Activated CD4-positive, alpha-beta T cell treated with anti-CD3 and anti-CD28 coated beads, Interleukin-10, Interleukin-2, amounts not matched to agents 100 ng/mL and 50 ng/mL, durations not matched to agents 16 hours and 8 hours (primary cell): ENCODE measurements at regions not wholly inside any gene's neighbourhood (a gene's known extent, or its start where the extent isn't known, plus 50 kb on each side); places are given as distances from the start of the nearest gene placed in this dataset.

ENCODE experiments used
- DNase-seq: peaks from one replicate; pipeline ENCODE4 v3.0.0-alpha.2; 2020

- DNase-seq: no peak
Measured at GRCh38 chr17:68657166-68657565, 56.0 kb upstream of the FAM20A start.

- DNase-seq: no peak
Measured at GRCh38 chr17:68656666-68657065, 55.5 kb upstream of the FAM20A start.
